MV-4-11 (cell line): ENCODE measurements at regions not wholly inside any gene's neighbourhood (a gene's known extent, or its start where the extent isn't known, plus 50 kb on each side); places are given as distances from the start of the nearest gene placed in this dataset.

ENCODE experiments used
- DNase-seq: peaks from one replicate; lab custom pipeline; 2025; lab: John Stamatoyannopoulos, UW

GRCh38 chr5:2009986-2010914 is 127.5 kb upstream of the IRX4 start:
- no peak for DNase-seq

GRCh38 chr5:2008851-2009629 is 126.3 kb upstream of the IRX4 start:
- DNase-seq: no peak

- no peak for DNase-seq
Observed at GRCh38 chr5:2007878-2008501, 125.3 kb upstream of the IRX4 start.

DNA sequence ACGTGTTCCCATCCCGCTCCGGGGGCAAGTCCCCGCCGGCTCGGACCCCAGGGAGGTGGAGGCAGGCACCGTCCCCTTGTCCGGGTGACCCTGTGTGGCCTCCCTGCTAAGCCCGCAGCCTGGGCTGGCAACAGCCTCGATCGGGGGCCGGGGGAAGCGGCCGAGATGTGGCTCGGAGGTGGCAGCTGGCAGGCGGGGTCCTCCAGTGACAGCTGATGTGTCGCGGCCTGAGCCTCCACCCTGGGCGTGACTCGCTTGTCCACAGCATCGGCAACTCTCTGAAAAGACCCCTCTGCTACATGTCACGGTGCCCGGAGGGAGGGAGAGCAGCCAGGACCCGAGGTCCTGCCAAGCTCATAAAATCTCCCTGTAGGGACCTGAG is 124.8 kb upstream of the IRX4 start:
- no peak for DNase-seq

DNA sequence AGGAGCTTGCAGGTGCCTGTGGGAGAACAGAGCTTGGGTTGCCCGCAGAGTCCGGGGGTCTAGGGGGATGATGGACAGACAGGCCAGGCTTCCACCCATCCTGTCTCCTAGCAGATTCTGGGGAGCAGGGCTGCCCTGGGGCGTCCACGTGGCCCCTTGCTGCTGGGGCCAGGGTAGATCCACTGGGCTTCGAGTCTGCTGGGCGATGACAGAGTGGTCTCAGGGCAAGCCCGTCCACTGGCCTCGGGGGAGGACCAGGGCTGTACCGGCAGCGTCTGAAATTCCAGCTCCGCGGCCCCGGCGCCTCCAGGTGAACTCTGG is 124.2 kb upstream of the IRX4 start:
- no peak for DNase-seq

DNA sequence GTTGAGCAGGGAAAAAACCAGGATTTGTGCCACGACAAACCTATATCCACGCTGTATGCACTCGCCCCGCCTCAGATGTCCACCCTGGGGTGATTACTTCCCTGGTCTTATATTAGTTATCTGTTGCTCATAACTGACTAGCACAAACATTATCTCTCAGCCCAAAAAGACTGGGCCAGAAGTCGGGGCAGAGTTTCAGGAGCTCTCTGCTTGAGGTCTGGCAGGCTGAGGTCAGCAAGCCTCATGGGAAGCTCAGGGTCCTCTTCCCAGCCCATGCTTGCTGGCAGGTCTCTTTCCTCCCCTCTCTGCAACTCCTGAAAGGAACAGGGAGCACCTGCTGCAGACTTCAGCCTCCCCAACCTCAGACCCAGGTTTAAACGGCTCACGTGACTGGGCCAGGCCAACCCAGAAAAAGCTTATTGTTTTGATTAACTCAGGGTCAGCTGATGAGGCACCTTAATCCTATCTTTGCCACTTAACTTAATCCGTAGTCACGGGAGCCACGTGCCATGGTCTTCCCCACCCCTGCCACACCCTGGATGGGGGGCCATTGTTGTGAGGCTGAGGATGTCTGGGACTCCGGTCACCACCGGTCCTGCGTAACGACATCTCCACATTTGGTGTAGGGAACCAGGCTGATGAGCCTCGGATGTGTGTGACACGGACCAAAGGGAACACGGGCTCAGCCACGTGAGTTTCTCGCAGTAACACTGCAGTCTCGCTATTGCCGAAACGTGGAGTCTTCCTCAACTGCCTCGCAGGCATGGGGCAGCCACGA is 123.7 kb upstream of the IRX4 start:
- DNase-seq: no peak

GRCh38 chr5:2005101-2006041 is 122.6 kb upstream of the IRX4 start:
- no peak for DNase-seq

GRCh38 chr5:2003690-2004365 is 121.1 kb upstream of the IRX4 start:
- DNase-seq: no peak

DNA sequence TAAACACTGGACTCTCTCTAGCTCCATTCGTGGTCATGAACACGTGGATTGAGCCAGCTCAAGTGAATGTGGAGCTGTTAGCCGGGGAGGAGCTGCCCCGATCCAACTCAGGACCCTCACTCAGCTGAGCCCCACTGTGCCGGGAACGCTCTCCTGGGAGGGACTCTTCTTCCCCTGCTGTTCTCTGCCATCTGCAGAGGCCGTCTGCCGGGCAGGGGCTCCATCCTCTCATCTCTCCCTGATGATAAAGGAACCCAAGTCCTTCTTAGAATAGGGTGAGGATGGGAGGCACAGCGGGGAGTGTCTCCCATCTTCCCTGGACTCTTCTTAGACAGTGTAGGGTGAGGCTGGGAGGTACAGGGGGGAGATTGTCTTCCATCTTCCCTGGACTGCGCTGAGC is 120.5 kb upstream of the IRX4 start:
- DNase-seq: no peak

- DNase-seq: no peak
Observed at GRCh38 chr5:2001300-2001699, 118.6 kb upstream of the IRX4 start.

DNA sequence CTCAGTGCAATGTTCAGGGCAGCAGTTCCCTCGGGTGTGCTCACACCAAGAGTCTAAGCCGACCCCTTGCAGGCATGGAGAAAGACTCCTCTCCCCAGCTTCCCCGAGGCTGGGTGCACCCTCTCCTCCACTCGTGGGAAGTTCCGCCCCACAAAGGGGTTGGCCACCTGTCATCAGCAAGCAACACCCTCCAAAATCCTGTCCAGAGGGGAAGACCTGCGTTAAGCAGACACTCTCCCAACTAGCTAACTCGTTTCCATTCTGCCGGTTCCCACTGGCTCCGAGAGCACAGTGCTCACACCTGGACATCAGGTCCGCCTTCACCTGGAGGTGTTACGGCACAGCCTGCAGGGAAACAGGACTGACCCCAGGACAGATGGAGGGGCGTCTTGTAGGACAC is 117.9 kb upstream of the IRX4 start:
- DNase-seq: no peak

DNA sequence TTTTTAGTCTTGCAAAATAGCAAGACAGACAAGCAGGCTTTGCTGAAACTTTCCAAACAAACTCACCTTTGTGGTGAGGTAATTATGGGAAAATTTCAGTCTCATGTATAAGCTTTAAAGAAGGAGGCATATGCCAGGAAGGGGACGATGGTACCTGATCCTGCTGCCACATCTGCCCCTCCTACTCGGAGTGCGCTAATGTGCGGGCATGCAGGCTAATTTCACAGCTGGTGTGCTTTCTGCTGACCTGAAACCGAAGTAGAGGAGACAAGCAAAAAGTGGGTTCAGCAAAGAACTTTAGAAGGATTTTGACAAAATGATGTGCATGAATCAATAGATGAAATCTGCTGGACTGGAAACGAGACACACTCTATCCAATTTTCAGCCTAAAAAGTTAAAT is 117.1 kb upstream of the IRX4 start:
- no peak for DNase-seq

DNA sequence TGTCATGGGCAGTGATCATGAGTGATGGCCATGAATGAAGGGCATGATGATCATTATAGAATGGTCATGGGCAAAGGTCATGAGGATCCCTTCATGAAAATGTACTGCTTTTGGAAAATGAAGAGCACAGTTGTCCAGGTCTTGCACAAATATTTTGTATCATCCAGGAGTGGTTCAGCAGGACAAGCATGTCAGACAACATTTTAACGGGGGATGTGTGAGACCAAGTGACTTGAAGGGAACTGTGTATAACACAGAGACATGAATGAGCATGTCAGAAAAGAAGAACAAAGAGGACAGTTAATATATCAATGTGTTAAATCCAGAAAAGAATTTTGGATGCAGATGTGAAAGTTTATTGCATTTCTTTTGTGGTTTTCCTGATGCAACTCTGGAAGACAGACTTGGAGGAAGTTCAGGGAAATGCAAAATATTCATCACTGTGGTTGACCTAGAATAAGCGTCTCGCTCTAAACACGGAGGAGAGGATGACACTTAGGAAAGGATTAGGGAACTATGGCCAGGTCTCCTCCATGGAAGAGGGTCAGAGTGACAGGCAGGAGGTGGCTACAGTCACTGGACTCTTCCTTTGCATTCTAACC is 116.1 kb upstream of the IRX4 start:
- peak; percentile 96 for DNase-seq

DNA sequence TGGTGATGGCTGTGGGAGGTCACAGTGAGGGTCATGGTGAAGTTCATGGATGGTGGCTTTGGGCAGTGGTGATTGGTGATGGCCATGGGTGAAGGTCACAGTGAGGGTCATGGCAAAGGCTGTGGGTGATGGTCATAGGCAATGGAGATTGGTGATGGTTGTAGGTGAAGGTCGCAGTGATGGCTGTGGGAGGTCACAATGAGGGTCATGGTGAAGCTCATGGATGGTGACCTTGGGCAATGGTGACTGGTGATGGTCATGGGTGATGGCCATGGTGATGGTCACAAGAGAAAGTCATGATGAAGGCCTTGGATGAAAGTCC is 115.6 kb upstream of the IRX4 start:
- DNase-seq: no peak

DNA sequence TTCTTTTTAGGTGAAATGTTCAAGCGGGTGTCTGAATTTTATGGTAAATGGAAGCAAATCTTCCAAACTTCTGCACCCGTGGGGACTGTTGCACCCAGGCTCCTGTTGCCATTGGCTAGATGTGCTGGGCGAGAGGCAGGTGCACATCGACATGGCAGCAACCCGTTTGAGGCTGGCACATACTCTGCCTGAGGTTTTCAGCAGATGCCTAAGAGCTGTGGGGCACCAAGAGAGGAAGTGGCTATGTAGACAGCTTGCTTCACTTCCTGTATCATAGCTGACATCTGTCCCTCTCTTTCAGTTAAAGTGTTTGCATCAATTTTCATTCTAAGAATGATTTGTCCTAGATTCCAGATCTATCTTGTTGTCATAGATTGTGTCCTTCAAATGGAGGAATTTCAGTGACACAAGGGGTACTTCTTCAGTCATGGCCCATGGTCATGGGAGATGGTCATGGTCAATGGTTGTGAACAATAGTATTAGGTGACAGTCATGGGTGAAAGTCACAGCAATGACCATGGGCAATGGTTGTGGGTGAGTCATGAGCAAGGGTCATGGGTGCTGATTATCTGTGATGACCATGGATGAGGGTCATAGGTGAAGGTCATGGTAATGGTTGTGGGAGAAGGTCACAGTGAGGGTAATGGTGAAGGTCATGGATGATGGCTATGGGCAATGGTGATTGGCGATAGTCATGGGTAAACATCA is 115.1 kb upstream of the IRX4 start:
- DNase-seq: peak; percentile 96

DNA sequence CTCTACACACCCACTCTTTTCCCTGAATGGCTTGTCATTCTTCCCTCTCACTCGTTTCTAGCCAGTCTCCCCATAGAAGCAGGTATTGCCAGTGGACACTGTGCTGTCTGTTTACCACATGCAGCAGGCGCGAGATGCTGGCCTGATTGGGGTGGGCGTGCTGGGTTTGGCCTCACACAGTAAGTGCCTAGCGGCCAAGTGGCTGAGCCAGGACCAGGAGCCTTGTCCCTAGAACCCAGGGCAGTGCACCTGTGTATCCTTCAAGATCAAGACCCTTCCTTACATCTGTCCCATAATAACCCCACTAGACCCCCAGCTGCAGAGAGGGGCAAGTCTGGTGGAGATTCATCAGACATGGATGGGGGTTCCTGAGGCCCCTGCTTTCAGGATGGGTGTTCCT is 112.8 kb upstream of the IRX4 start:
- DNase-seq: no peak

DNA sequence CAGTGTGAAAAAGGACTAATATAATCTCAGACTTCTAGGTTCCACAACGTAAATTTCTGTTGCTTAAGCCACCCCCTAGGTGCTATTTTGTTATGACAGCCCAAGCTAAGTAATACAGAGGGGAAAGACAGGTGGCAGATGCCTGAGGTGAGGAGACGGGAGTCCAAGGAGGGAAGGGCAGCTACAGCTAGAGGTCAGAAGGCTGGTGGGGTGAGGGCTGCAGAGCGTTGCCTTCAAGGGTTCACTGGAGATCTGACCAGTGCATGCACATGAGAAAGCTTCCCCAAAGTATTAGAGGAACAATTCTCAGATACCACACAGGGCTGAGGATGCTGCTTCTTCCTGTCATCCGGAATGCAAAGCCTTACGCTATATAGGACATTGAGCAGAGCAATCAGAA is 104.7 kb upstream of the IRX4 start:
- DNase-seq: no peak

DNA sequence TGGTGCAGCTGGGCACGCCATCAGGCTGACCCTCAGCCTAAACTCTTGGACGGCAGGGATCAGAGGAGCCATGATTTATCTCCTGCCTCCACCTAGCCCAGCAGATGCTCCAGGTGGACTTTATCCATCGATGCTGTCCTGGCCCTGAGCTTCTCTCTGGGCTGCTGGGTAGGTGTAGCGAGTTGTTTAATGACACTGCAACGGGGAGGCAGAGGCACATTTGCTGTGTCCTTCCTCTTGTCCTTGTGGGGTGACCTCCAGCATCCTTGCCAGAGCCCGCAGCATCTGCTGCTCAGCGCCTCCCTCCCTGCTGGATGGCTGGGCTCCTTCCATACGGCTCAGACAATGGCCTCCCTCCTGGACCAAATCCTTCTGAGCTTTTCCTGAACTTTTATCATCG is 103.1 kb upstream of the IRX4 start:
- DNase-seq: no peak

GRCh38 chr5:1983919-1984695 is 101.4 kb upstream of the IRX4 start:
- no peak for DNase-seq
